H1 (cell line): ENCODE measurements at regions not wholly inside any gene's neighbourhood (a gene's known extent, or its start where the extent isn't known, plus 50 kb on each side); places are given as distances from the start of the nearest gene placed in this dataset.

ENCODE experiments used
- ASH2L ChIP-seq: fragments of 200-600, 300-600 bp; sonication (generic); IDR thresholded peaks from one replicate; pipeline ENCODE4 v1.7.1; 2017; ENCODE audit warnings: low read length
- EZH2 ChIP-seq: fragments of 200-600 bp; sonication (generic); IDR thresholded peaks from 2 replicates; pipeline ENCODE4 v1.7.1; 2012; ENCODE audit warnings: low read depth, mild to moderate bottlenecking, moderate library complexity, low read length, inconsistent platforms; ENCODE audit not compliant: severe bottlenecking
- KDM1A ChIP-seq: fragments of 200-600, 300-600 bp; sonication (generic); IDR thresholded peaks from 2 replicates; pipeline ENCODE4 v1.7.1; 2016; ENCODE audit warnings: mild to moderate bottlenecking, low read length, borderline replicate concordance
- KDM4A ChIP-seq: IDR thresholded peaks from one replicate; pipeline ENCODE4 v1.7.1; 2012; ENCODE audit warnings: low read depth, mild to moderate bottlenecking, moderate library complexity, low read length, inconsistent platforms; ENCODE audit not compliant: severe bottlenecking
- POLR2AphosphoS5 ChIP-seq: IDR thresholded peaks from 2 replicates; pipeline ENCODE4 v1.6.1; 2011; ENCODE audit warnings: low read depth, low read length

GRCh38 chr14:30193101-30193500, 265.5 kb upstream of the PRKD1 start (continued):
- TF ChIP-seq EZH2, result no peak
- TF ChIP-seq ASH2L, result no peak
- TF ChIP-seq KDM4A, result no peak
- no peak for TF ChIP-seq POLR2AphosphoS5
- no peak for TF ChIP-seq KDM1A
